HL-60/S4 treated with retinoic acid at 250 ng/mL for 4 days and 3 days (cell line): ENCODE measurements at regions not wholly inside any gene's neighbourhood (a gene's known extent, or its start where the extent isn't known, plus 50 kb on each side); places are given as distances from the start of the nearest gene placed in this dataset.
"Not testable (repeated sequence)": the region's sequence is repeated elsewhere in the genome, so short reads cannot be mapped to it uniquely, and the experiment has no call there.

Experiments
- in situ Hi-C: fragments of 300-500 bp; cut with MboI; formaldehyde crosslinking; loops from 2 replicates; pipeline ENCODE4 v1.7.0; 2022; ENCODE audit warnings: low sequenced_read_pairs

DNA sequence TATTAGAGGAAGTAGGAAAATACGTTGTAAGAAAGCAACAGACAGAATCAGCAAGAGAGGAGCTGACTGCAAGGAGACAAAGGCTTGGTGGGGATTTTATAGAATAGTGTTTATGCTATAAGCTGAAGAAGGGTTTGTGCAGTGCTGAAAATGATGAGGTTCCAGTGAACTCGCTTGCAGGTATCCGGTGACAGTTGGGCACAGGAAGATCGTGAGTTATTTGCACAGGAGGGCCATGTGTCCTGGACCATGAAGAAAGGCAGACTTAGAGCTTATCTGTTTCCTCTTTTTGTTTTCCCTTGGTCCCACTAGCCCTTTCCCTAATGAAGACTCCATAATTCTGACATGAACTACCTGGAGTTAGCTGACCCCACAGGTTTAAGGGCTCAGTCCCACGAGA lies 61.4 kb downstream of the NXNL2 start:
- in situ Hi-C loops, result loop anchor here (10.0 to 25.0 kb wide), 2 partner anchors 408 to 634 kb away; partner anchors contain the start of gene CDK20

DNA sequence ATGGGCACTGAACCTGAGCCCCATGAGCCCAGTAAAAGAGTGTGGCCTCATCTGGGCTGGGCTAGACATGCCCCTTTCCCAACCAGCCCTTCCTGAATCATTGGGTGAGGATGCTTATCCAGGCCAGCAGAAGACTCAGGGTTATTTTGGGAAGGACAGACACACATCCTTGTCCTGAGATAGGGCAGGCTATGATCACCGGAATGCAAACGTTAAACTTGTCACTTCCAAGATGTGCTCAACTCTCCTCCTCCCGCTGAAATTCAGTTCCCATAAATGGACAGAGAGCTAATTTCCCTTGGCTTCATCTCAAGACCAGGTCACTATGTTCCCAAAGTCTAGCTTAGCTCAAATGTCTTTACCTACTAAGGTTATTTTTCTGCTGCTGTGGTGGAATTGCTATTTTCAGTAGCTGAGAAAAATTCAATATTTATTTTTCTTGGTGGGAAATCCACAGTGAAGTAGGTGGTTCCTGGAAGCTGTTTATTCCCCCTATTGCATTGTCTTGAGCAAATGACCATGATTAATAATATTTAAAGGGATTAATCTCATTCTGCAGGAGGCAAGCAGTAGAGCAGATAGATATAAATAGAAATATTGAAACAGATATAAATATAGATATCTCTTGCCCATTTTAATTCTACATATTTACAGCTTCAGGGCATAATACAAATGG lies 70.0 kb downstream of the NXNL2 start:
- in situ Hi-C loops, result no loop called here

DNA sequence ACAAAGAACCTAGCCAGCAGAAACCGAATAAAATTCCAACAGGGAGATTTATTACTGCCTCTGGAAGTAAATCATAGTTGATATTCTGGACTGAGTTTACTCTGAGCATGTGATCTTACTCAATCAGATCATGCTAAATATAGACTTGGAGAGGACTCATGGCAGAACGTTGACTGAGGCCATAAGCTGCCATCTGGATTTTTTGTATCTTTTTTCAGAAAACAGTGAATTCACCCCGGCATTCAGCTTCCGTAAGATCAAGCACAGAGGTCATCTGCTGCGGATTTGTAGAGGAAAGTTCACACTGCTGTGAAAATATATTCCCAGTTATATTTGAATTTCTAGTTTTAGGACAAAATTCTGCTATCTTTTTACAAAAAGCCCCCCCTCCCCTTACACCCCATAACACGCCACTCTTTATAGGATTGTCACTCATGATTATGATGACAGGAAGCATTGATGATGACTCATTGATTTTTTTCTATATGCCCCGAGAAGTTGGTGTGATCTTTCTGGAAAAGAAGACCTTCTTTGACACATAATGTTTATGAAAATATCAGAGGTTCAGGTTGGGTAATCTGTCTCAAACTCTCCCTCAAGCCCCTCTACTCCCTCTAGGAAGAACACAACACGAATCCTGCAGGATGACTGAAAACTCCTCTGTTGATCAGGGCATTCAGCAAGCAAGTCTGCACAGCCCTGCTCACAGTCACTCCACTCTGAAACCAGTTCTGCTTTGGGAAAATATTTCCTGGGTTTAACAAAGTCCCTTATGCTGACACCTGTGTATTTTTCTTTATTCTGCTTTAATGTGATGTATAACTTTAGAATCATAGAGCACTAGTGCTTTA lies 70.8 kb downstream of the NXNL2 start:
- in situ Hi-C loops, result no loop called here

DNA sequence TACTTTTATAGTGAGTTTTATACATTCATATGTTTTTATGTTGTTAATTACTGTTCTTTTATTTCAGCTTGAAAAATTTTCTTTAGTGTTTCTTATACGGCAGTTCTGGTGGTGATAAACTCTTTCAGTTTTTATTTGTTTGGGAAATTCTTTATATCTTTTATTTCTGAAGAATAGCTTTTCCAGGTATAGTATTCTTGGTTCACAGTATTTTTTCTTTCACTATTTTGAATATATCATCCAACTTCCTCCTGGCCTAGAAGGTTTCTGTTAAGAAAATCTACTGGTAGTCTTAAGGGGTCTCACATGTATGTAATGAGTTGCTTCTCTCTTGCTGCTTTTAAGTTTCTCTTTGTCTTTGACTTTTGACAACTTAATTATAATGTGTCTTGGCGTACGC lies 79.4 kb downstream of the NXNL2 start:
- in situ Hi-C loops, result no loop called here

DNA sequence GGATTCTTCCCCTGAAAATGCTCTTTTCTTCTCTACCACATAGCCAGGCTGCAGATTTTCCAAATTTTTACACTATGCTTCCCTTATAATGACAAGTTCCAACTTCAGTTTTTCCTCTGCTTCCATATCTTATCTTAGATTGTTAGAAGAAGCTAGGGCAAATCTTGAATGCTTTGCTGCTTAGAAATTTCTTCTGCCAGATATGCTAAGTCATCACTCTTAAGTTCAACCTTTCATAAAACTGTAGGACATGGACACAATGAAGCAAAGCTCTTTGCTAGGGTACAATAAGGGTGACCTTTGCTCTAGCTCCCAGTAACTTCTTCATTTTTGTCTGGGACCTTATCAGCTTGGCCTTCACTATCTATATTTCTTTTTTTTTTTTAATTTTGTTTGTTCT lies 88.7 kb downstream of the NXNL2 start:
- in situ Hi-C loops, result no loop called here

DNA sequence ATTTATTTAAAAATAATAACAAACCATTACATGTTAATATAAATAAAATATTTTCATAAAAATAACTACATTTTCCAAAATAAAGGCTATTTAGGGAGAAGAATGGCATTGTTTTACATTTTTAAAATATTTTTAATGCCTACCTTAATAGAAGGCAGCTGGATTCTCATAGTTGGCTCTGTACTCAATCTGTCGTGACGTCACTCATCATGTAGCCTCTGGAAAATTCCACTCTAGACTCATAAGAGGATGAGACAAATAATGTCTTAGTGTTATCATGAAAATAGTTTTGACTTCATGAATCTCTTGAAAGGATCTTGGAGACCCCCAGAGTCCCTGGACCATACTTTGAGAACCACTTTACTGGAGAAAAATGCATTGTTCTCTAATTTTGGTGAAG lies 93.1 kb downstream of the NXNL2 start:
- in situ Hi-C loops, result no loop called here

DNA sequence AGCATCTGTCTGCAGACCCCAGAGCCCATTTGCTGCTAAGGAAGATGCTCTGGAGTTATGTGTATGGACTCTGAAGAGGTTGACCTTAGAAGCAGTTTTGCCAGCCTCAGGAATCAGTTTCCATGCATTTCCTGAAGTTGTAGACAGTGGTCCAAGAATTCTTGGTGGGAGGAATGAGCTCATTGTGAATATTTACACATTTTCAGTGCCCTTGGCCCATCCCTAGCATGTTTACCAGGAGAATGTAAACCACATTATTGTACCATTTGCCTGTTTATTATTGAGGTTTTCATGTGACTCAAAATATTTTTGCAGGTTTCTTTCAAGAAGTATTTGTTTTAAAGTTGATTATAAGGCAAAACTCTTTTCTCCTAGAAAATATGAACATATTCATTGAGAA lies 93.8 kb downstream of the NXNL2 start:
- in situ Hi-C loops, result no loop called here

DNA sequence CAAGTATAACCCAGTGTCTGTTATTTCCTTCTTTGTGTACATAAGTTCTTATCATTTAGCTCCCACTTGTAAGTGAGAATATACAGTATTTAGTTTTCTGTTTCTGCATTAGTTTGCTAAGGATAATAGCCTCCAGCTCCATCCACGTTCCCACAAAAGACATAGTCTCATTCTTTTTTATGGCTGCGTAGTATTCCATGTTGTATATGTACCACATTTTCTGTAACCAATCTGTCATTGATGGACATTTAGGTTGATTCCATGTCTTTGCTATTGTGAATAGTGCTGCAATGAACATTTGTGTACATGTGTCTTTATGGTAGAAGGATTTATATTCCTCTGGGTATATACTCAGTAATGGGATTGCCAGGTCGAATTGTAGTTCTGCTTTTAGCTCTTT lies 95.6 kb downstream of the NXNL2 start:
- in situ Hi-C loops, result not testable (repeated sequence)

DNA sequence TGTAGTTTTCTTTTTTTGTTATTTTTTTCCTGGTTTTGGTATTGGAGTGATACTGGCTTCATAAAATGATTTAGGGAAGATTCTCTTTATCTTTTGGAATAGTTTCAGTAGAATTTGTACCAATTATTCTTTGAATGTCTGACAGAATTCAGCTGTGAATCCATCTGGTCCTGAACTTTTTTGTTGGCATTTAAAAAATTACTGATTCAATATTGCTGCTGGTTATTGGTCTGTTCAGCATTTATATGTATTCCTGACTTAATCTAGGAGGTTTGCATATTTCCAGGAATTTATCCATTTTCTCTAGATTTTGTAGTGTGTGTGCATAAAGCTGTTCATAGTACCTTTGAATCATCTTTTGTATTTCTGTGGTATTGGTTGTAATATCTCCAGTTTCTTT lies 100.2 kb downstream of the NXNL2 start:
- in situ Hi-C loops, result no loop called here

DNA sequence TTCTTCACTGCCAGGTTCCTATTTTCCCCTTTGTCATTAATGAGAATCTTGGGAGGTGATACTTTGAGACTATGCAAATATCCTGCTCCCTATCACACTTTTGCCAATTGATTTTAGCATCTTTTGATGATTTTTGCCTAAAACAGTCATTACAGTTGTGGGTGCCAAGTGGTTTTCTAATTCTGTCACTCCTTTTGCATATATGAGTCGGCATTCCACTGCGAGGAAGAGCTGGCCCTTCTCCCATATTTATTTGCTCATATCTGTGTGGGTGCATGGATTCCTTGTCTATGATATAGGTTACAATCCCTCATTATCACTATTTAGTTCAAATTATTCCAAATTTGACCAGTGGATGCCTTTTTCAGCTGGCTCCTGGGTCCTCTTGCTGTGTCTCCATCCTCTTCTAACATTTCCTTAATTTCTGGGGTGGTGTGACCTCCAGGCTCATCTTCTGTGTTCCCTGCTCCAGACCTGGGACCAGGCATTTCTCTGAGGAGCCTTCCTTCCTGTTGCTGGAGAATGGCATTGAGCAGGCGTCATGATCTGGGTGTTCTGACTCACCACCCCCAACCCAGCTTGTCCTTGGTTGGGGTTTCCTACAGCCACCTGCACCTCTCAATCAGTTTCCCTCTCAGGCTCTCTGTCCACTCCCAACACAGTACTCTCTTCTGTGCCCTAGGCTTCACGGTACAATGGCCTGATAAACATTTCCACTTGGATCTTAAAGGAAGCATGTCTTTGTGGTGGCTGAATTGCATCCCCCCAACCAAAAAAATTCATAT lies 106.7 kb downstream of the NXNL2 start:
- in situ Hi-C loops, result no loop called here

DNA sequence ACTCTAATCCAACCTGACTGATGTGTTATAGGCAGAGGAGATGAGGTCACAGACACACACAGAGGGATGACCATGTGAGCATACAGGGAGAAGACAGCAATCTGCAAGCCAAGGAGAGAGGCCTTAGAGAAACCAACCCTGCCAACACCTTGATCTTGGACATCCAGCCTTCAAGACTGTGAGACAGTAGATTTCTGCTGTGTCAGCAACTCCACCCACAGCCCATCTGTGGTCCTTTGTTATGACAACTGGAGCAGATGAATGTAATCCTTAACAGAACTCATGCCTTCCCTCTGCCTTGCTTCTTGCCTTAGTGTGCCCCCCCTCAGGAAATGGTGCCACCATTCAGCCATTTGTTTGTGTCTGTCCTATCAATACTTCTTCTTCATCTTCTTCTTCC lies 107.4 kb downstream of the NXNL2 start:
- in situ Hi-C loops, result no loop called here

DNA sequence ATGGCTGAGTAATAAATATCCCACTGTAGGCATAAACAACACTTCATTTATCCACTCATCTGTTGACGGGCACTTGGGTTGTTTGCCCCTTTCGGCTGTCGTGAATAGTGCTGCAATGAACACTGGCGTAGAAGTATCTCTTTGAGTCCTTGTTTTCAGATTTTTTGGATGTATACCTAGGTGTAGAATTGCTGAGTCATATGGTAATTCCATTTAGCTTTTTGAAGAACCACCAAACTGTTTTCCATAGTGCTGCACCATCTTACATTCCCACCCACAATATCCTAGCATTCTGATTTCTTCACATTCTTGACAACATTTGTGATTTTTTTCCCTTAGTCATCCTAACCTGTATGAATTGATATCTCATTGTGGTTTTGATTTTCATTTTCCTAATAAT lies 109.0 kb downstream of the NXNL2 start:
- in situ Hi-C loops, result no loop called here

DNA sequence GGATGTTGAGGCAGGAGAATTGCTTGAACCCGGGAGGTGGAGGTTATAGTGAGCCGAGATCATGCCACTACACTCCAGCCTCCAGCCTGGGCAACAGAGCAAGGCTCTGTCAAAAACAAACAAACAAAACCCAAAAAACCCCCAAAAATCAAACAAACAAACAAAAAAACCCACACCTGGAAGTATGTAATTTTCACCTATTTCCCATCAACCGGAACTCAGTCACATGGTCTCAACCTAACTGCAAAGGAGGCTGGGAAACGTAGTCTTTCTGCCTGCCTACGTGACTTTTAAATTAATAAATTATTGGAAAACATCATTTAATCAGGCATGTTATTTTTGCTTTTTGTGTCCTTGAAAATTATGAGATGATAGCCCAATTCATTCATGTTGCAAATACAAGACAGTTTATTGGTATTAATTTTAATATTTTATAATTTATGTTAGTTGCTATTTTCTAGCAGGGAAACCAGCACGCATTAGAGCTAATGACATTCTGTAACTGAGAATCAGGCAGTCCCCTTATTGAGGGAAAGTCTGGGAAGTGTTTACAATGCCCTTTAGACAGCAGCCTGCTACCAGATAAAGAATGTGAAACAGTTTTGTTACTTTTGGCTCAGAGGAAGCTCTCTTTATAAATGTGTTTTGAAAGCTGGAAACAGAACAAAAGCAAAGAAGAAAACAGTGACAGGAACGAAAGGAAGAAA lies 110.3 kb downstream of the NXNL2 start:
- in situ Hi-C loops, result no loop called here

DNA sequence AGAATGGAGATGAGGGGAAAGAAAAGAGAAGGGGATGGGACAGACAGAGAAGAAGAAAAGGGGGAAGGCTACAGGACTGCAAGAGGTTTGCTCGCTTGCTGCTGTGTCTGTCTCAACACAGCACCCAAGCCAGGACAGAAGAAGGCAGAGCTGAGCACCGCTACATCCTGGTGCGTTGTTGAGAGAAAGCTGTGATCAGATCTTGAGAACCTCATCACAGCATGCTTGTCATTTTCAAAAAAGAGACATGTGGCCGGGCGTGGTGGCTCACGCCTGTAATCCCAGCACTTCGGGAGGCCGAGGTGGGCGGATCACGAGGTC lies 110.9 kb downstream of the NXNL2 start:
- in situ Hi-C loops, result no loop called here

DNA sequence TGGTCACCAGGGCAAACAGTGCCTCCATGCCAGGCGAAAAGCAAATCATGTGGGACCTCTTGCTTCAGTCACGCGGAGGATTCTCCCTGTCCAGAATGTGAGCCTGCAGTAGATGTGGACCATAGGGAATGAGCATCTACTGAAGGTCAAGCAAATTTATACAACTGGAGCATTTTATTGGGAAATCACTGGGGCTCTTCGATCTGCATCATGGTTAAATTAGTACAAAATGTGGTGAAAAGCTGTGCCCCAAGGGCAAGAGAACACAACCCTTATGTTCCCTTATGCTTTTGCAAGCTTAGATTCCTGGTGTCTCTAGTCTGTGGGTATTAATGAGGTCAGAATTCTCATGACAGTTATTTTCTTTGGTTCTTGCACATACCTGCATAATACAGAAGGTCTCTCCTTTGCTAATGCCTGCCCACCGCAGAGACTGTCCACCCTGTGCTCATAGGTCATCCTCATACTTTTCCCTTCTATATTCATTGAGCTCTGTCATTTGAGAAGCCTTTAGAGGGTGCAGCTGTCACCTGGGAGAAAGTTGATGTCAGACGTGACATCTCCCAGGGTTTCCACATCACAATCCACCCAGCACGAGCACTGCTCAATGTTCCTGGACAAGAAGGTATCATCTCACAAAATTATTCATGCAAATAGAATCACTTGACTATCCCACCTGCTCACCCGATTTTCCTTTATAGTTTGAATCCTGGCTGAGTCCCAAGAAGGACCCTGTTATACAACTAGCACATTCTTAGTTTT lies 111.7 kb downstream of the NXNL2 start:
- in situ Hi-C loops, result no loop called here

DNA sequence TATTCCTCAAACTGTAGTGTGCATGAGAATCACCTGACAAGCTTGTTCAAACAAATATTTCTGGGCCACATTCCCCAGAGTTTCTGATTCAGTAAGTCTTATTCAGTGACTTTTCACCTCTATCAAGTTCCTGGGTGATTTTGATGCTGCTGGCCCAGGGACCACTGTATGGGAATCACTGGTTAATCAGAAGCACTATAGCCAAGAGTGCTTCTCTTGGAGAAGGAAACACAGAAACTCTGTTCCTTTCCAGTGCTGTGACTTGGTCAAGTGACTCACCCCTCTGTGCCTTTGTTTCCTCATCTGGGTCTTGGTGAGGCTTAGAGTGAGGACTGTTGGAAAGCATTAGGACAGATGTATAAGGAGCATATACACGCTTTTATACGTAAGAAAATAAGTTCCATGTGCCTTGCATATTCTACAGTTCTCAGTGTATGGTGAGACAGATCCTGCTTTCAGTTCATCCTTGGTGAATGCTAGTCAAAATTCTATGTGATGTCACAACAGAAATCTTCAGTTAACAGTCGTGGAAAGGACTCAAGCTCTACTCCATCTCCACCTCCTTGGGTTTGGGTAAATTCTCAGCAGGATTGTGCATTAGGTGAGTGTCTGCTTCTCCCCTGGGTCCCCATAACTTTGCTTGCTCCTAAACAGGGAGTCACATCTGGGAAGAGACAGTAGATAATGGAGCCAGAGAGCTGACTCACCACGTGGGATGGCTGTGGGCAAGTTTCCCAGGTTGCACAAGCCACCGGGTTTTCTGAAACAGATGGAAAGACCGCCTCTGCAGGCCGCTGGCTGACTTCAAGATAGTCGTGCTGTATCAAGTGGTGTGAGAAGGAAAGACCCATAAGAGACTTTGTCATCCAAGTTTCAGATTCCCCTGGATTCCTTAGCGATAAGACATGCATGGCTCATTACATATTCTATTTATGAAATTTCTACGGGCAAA lies 117.0 kb downstream of the NXNL2 start:
- in situ Hi-C loops, result no loop called here

DNA sequence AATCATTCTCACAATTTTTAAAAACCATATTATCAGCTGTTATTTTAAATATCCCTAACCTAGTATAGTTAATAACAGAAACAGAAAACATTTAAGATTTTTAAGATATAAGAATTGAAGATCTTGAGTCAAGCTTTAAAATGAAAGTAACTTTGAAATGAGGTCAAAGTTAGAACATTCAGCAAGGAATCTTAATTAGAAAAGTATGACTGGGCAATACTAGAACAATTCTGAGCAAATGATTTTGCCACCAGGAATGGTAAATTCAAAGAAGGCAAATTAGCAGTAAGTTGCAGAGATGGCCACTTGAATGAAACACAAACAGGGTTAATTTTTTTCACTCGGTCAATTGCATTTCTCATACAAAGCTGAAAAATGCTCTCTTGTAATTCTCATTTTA lies 117.9 kb downstream of the NXNL2 start:
- in situ Hi-C loops, result no loop called here

DNA sequence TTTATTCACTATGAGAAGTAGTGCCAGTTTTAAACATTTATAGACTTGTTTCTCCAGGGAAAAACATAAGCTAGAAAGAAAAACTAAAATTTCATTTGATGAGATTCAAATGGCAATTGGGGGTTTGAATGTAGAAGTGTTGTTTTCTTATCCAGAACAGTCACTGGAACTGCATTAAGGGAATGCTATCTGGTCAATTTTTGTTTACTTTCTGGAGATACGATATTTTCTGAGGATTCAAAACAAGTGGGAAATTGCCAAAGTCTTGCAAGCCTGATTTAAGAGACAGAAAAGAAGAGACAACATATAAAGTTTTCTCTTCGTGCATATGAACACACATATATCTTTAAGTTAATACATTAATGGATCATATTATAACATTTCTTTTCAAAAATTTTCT lies 118.4 kb downstream of the NXNL2 start:
- in situ Hi-C loops, result no loop called here

DNA sequence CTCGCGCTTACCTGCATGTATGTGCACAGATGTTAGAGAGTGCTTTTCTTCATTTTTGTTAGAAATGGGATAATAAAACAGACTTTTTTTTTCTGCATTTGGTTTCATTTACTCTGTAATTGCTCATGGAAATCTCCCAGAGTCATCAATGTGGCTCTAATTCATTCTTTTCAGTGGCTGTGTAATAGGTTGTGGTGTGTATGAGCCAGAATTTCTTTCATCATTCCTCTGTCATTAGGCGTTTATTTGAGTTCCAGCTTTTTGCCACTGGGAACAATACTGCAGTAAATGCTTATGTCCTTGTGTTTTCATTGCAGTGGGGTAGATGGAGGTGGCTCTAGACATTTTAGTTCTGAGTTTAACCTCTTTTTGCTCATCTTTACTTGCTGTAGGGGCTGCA lies 118.9 kb downstream of the NXNL2 start:
- in situ Hi-C loops, result no loop called here
